ENCODE measurements at regions not wholly inside any gene's neighbourhood (a gene's known extent, or its start where the extent isn't known, plus 50 kb on each side); places are given as distances from the start of the nearest gene placed in this dataset.

DNA sequence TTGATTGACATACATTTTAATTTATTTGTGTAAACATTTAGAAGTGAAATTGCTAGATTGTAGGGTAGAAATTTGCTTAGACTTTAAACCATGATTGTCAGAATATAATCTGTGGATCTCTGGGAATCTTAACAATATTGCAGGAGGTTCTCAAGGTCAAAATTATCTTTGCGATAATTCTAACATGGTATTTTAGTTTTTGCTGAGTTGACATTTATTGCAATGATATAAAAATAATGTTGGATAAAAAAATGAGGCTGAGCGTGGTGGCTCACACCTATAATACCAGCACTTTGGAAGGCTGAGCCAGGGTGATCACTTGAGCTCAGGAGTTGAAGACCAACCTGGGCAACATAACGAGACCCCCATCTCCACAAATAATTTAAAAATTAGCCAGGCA, 70.3 kb upstream of the SGCD start:
- H3K9me3 ChIP-seq = no peaks in the 10 kb centered on the region
- H3K27ac ChIP-seq = no peak overlapping the region
- ATAC-seq = no peak
- no peaks in the 10 kb centered on the region for H3K36me3 ChIP-seq
- no peak overlapping the region for H3K4me3 ChIP-seq
- intact Hi-C loops (cut with DNase I) = no loop called here
- TF ChIP-seq, protein P1, sequence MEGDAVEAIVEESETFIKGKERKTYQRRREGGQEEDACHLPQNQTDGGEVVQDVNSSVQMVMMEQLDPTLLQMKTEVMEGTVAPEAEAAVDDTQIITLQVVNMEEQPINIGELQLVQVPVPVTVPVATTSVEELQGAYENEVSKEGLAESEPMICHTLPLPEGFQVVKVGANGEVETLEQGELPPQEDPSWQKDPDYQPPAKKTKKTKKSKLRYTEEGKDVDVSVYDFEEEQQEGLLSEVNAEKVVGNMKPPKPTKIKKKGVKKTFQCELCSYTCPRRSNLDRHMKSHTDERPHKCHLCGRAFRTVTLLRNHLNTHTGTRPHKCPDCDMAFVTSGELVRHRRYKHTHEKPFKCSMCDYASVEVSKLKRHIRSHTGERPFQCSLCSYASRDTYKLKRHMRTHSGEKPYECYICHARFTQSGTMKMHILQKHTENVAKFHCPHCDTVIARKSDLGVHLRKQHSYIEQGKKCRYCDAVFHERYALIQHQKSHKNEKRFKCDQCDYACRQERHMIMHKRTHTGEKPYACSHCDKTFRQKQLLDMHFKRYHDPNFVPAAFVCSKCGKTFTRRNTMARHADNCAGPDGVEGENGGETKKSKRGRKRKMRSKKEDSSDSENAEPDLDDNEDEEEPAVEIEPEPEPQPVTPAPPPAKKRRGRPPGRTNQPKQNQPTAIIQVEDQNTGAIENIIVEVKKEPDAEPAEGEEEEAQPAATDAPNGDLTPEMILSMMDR (IDR thresholded peaks at IDR 0.05) = no peak
- no peaks in the 10 kb centered on the region for H3K27me3 ChIP-seq
- no peak for DNase-seq
- H3K4me1 ChIP-seq = no peaks in the 10 kb centered on the region

DNA sequence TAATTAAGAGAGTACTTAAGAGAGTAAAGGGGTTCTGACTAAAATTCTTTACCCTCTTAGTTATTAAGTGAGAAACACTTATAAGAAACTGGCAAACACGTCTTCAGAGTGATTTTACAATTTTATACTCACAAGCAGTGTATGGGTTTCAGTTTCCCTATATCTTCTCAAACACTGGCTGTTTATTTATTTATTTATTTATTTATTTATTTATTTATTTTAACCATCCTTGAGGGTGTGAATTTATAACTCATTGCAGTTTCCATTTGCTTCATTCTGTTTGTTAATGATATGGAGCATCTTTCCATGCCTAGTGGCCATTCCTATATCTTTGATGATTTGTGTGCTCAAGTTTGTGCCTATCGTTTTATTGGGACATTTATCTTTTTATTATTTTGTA, 68.0 kb upstream of the SGCD start:
- Histone ChIP-seq H3K9me3 (no peaks in the 10 kb centered on the region), H3K4me3 (no peak overlapping the region), H3K36me3 (no peaks in the 10 kb centered on the region), H3K27me3 (no peaks in the 10 kb centered on the region), H3K4me1 (no peaks in the 10 kb centered on the region), H3K27ac (no peak overlapping the region)
- TF ChIP-seq, protein P1 (IDR thresholded peaks at IDR 0.05) = no peak
- intact Hi-C loops (cut with DNase I) = no loop called here
- DNase-seq (no peak), ATAC-seq (no peak)

DNA sequence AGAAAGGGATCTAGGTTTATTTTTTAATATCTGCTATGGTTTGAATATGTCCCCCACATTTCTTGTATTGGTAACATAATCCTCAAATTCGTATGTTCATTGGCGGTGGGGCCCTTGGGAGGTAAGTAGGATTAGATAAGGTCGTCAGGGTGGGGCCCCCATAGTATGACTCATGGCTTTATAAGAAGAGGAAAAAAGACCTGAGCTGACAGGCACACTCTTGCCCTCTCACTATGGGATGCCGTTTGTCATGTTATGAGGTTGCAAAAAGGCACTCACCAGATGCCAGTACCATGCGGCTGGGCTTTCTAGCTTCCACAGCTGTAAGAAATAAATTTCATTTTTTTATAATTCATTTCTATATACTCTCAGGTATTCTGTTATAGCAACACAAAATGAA, 67.3 kb upstream of the SGCD start:
- TF ChIP-seq, protein P1 (IDR thresholded peaks at IDR 0.05) = no peak

DNA sequence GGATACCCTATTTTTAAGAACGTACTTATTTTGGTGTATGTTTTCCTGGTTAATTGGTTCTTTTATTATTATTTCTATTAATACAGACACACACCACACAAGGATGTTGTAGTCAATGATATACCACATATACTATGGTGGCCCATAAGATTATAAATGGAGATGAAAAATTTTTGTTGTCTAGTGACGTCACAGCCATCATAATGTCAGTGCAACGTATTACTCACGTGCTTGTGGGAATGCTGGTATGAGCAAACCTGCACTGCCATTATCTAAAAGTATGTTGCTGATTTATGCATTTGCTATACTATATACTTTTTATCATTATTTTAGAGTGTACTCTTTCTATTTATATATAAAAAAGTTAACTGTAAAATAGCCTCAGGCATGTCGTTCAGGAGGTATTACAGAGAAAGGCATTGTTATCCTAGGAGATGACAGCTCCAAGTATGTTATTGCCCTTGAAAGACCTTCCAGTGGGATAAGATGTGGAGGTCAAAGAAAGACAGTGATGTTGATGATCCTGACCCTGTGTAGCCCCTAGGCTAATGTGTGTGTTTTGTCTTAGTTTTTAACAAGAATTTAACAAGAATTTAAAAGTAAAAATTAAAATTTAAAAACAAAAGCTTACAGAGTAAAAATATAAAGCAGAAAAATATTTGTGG, 65.6 kb upstream of the SGCD start:
- H3K27me3 ChIP-seq = no peaks in the 10 kb centered on the region
- H3K36me3 ChIP-seq = no peaks in the 10 kb centered on the region
- no peaks in the 10 kb centered on the region for H3K9me3 ChIP-seq
- no peak overlapping the region for H3K4me3 ChIP-seq
- ATAC-seq (no peak), DNase-seq (no peak)
- TF ChIP-seq, protein P1 (IDR thresholded peaks at IDR 0.05) = no peak
- H3K4me1 ChIP-seq = no peaks in the 10 kb centered on the region
- no peak overlapping the region for H3K27ac ChIP-seq
- intact Hi-C loops (cut with DNase I) = no loop called here

More for the DNA sequence above, 67.3 kb upstream of the SGCD start:
- no peaks in the 10 kb centered on the region for H3K4me1 ChIP-seq
- no peaks in the 10 kb centered on the region for H3K9me3 ChIP-seq
- H3K4me3 ChIP-seq = no peak overlapping the region
- H3K36me3 ChIP-seq = no peaks in the 10 kb centered on the region
- no peak for ATAC-seq
- H3K27me3 ChIP-seq = no peaks in the 10 kb centered on the region
- H3K27ac ChIP-seq = no peak overlapping the region
- intact Hi-C loops (cut with DNase I) = no loop called here
- no peak for DNase-seq

DNA sequence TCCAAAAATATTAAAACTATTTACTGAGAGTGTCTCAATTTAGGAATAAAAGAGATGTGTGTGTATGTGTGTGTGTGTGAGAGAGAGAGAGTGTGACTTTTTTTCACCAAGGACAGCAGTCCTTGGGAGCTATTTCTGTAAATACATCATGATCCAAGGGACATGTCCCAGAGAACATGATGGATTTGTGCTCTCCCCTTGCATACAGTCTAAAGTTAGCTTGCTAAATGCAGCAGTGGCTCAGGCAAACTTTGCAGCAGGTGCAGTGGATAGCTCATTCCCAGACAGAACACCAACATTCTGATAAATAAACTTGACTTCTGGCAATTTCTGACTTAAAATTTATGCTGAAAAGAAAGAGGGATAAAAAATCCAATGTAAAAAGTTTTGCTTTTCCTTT, 55.4 kb upstream of the SGCD start:
- intact Hi-C loops (cut with DNase I) = no loop called here
- TF ChIP-seq, protein P1 (IDR thresholded peaks at IDR 0.05) = no peak
- no peak overlapping the region for H3K27ac ChIP-seq
- no peaks in the 10 kb centered on the region for H3K27me3 ChIP-seq
- no peaks in the 10 kb centered on the region for H3K36me3 ChIP-seq
- H3K4me3 ChIP-seq = no peak overlapping the region
- H3K9me3 ChIP-seq = no peaks in the 10 kb centered on the region
- ATAC-seq = no peak
- H3K4me1 ChIP-seq = no peaks in the 10 kb centered on the region
- no peak for DNase-seq

DNA sequence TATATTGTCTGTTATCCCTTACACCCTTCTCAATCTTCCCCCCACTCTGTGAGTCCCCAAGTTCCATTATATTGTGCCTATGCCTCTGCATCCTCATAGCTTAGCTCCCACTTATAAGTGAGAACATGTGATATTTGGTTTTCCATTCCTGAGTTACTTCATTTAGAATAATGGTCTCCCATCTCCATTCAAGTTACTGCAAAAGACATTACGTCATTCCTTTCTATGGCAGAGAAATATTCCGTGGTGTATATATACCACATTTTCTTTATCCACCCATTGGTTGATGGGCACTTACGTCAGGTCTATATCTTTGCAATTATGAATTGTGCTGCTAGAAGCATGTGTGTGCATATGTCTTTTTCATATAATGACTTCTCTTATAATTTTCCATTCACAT, 54.8 kb upstream of the SGCD start:
- intact Hi-C loops (cut with DNase I) = no loop called here

More for the DNA sequence above, 54.8 kb upstream of the SGCD start:
- no peaks in the 10 kb centered on the region for H3K36me3 ChIP-seq
- H3K4me1 ChIP-seq = no peaks in the 10 kb centered on the region
- no peaks in the 10 kb centered on the region for H3K9me3 ChIP-seq
- no peak overlapping the region for H3K4me3 ChIP-seq
- no peaks in the 10 kb centered on the region for H3K27me3 ChIP-seq
- ATAC-seq (no peak), DNase-seq (no peak)
- no peak overlapping the region for H3K27ac ChIP-seq
- TF ChIP-seq, protein P1 (IDR thresholded peaks at IDR 0.05) = no peak
